ENCODE measurements at regions not wholly inside any gene's neighbourhood (a gene's known extent, or its start where the extent isn't known, plus 50 kb on each side); places are given as distances from the start of the nearest gene placed in this dataset.
"Not testable (repeated sequence)": the region's sequence is repeated elsewhere in the genome, so short reads cannot be mapped to it uniquely, and the experiment has no call there.

- peak; percentile 60 for DNase-seq
Observed at GRCh38 chr6:168960551-168961263, 292.9 kb downstream of the THBS2 start.

GRCh38 chr6:168959696-168960095 lies 293.9 kb downstream of the THBS2 start:
- DNase-seq: no peak

- DNase-seq: peak; percentile 84
Observed at GRCh38 chr6:168956884-168957730, 296.5 kb downstream of the THBS2 start.

GRCh38 chr6:168956141-168956838 lies 297.4 kb downstream of the THBS2 start:
- no peak for DNase-seq

- no peak for DNase-seq
Observed at GRCh38 chr6:168953461-168953860, 300.2 kb downstream of the THBS2 start.

GRCh38 chr6:168951217-168951616 lies 302.4 kb downstream of the THBS2 start:
- DNase-seq: no peak

- no peak for DNase-seq
Observed at GRCh38 chr6:168950858-168951214, 302.8 kb downstream of the THBS2 start.

- DNase-seq: no peak
Observed at GRCh38 chr6:168949981-168950857, 303.4 kb downstream of the THBS2 start.

- no peak for DNase-seq
Observed at GRCh38 chr6:168948990-168949531, 304.6 kb downstream of the THBS2 start.

GRCh38 chr6:168948002-168948401 lies 305.6 kb downstream of the THBS2 start:
- DNase-seq: no peak

GRCh38 chr6:168943231-168943905 lies 310.3 kb downstream of the THBS2 start:
- DNase-seq: peak; percentile 54

GRCh38 chr6:168942646-168943045 lies 311.0 kb downstream of the THBS2 start:
- no peak for DNase-seq

- DNase-seq: no peak
Observed at GRCh38 chr6:168941036-168941435, 312.6 kb downstream of the THBS2 start.

GRCh38 chr6:168939796-168940195 lies 313.9 kb downstream of the THBS2 start:
- DNase-seq: no peak

- no peak for DNase-seq
Observed at GRCh38 chr6:168939041-168939440, 314.6 kb downstream of the THBS2 start.

- DNase-seq: no peak
Observed at GRCh38 chr6:168938546-168938945, 315.1 kb downstream of the THBS2 start.

GRCh38 chr6:168937054-168937453 lies 316.6 kb downstream of the THBS2 start:
- no peak for DNase-seq

- no peak for DNase-seq
Observed at GRCh38 chr6:168935628-168936010, 318.0 kb downstream of the THBS2 start.

- no peak for DNase-seq
Observed at GRCh38 chr6:168934660-168935627, 318.7 kb downstream of the THBS2 start.

- DNase-seq: not testable (repeated sequence)
Observed at GRCh38 chr6:168932171-168932570, 321.5 kb downstream of the THBS2 start.

All from femur (tissue), 1 donor.